Activated CD8-positive, alpha-beta memory T cell treated with anti-CD3 and anti-CD28 coated beads for 4 hours (primary cell): ENCODE measurements at regions not wholly inside any gene's neighbourhood (a gene's known extent, or its start where the extent isn't known, plus 50 kb on each side); places are given as distances from the start of the nearest gene placed in this dataset.
"Not testable (repeated sequence)": the region's sequence is repeated elsewhere in the genome, so short reads cannot be mapped to it uniquely, and the experiment has no call there.

Experiments used
- DNase-seq, 2 donors: peaks; one replicate each; pipeline ENCODE4 v3.0.0-alpha.2; 2020; ENCODE audit warnings: low read depth in 2 of 2

GRCh38 chr22:48300877-48301276, 1526.8 kb downstream of the BRD1 start:
- DNase-seq = no peak

GRCh38 chr22:48299801-48300200, 1527.9 kb downstream of the BRD1 start:
- DNase-seq = no peak

GRCh38 chr22:48299124-48299523, 1528.5 kb downstream of the BRD1 start:
- no peak for DNase-seq

GRCh38 chr22:48297296-48297695, 1530.4 kb downstream of the BRD1 start:
- no peak for DNase-seq

GRCh38 chr22:48289954-48290353, 1527.5 kb downstream of the TBC1D22A start:
- DNase-seq = not testable (repeated sequence)

- DNase-seq = no peak
These were observed 1526.0 kb downstream of the TBC1D22A start for GRCh38 chr22:48288376-48288940.

GRCh38 chr22:48287031-48287430, 1524.6 kb downstream of the TBC1D22A start:
- no peak for DNase-seq

GRCh38 chr22:48284671-48285070, 1522.2 kb downstream of the TBC1D22A start:
- DNase-seq = no peak

- DNase-seq = no peak
These were observed 1520.4 kb downstream of the TBC1D22A start for GRCh38 chr22:48282804-48283203.

GRCh38 chr22:48279461-48279756, 1517.0 kb downstream of the TBC1D22A start:
- DNase-seq = no peak

- DNase-seq = no peak
These were observed 1516.4 kb downstream of the TBC1D22A start for GRCh38 chr22:48278620-48279460.

- no peak for DNase-seq
These were observed 1515.6 kb downstream of the TBC1D22A start for GRCh38 chr22:48277868-48278581.

GRCh38 chr22:48276994-48277867, 1514.8 kb downstream of the TBC1D22A start:
- DNase-seq = no peak

GRCh38 chr22:48275412-48275811, 1513.0 kb downstream of the TBC1D22A start:
- no peak for DNase-seq

- no peak for DNase-seq
These were observed 1508.3 kb downstream of the TBC1D22A start for GRCh38 chr22:48270731-48271130.

- DNase-seq = no peak
These were observed 1506.5 kb downstream of the TBC1D22A start for GRCh38 chr22:48268771-48269552.

- no peak for DNase-seq
These were observed 1505.8 kb downstream of the TBC1D22A start for GRCh38 chr22:48268293-48268692.

- DNase-seq = no peak
These were observed 1505.2 kb downstream of the TBC1D22A start for GRCh38 chr22:48267681-48268080.

- no peak for DNase-seq
These were observed 1502.7 kb downstream of the TBC1D22A start for GRCh38 chr22:48265000-48265625.

- DNase-seq = no peak
These were observed 1502.1 kb downstream of the TBC1D22A start for GRCh38 chr22:48264586-48264985.
